HS-5 (cell line): ENCODE measurements at regions not wholly inside any gene's neighbourhood (a gene's known extent, or its start where the extent isn't known, plus 50 kb on each side); places are given as distances from the start of the nearest gene placed in this dataset.

ENCODE experiments used
- DNase-seq: peaks from one replicate; pipeline ENCODE4 v3.0.0-alpha.2; 2012; ENCODE audit warnings: low read depth

DNA sequence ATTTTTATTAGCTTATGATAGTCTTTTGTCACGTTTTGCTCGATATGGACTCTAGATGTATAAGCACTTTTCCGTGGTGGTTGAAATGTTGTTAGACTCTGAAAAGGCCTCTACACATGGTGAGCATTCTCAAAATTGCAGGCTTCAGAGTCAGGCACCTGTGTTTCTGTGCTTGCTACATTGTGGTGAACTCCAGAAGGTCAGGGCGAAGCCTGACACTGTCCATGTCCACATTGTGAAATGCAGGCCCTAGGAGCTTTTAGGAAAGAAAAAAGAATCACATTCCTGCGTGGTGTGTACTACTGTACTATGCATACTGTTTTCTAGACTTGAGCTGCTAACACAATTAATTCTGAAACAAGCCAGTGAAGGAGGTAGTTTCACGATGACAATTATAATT lies 86.3 kb downstream of the HS3ST1 start:
- no peak for DNase-seq

DNA sequence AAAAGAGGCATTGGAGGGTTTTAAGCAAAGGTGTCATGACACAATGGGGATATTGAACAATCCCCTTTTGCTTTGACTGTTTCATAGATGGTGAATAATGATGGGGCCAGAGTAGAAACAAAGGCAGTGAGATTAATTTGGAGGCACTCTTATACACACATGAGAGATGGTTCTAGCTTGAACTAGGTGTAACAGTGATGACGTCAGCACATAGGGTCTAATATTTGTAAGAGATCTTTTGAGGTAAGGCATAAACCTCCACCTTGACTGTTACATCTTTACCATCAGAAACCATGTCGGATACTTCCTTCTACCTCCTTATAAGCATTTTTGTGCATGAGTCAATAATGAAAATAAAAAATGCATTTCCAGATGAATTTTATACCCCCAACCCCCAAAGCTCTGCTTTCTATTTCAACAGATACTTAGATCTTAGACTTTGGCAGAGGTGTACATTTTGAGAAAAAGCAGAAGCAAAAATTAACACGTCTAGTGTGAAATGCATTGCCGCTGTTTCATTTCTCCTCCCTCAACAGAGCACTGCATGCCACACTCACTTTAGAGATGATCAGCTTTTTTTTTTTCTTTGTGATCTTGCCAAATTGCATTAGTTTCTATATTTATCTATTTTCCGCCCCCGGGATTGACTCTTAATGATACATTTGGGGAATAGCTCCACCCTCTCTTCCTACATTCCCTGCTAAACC lies 87.2 kb downstream of the HS3ST1 start:
- DNase-seq = no peak

DNA sequence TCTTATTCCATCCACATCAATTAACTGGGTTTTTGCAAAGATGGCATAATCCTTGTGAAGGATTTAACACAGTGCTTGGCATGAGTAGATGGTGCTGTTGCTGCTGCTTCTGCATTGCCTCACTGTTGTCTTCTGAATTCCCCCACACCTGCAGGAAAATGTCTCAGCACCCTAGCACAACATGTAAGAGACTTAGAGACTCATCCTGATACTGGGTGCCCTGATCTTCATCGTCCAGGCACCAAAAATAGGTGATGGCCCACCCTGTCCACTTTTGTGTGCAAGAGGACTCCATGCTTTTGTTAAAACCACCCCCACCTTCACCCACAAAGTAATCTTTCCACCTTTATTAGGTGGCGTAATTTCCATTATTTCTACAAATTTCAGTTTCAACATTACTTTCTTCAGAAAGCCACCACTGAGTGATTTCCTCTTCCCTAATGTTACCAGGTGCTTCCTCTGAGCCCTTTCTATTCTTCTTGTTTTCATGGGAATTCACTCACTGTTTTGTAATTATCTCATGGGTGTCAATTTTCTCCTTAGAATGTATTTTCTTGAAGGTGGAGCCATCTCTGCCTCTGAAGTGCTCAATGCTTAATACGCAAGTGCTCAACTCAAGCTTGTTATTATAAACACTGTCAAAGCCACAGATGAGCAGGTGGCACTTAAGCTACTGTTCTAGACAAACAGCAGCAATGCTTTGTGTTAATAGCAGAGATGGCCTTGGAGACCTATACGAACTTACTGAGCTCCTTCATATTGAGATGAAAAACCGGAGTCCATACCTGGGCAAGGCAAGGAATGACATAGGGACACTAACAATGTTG lies 89.5 kb downstream of the HS3ST1 start:
- DNase-seq = no peak

- no peak for DNase-seq
These were observed 91.4 kb downstream of the HS3ST1 start for GRCh38 chr4:11337287-11337686.

GRCh38 chr4:11336435-11336834 lies 92.3 kb downstream of the HS3ST1 start:
- DNase-seq = no peak

DNA sequence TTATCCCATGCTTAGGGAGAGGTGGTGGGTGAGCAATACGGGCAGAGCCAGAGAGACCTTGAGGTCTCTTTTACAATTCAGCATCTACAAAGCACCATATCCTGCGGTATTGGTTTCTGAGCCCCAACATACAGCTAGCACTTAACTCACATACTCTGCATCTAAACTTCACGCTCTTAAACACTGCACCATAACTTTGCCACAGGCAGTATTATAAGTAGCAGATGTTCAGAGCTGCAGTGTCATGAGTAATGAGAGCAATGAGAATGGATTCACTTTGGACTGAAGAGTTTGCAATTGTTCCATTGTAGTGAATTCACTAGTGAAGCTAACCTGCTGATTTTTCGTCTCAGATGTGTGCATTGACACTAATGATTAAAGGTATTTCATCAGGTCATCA lies 93.8 kb downstream of the HS3ST1 start:
- DNase-seq = no peak

GRCh38 chr4:11328401-11328800 lies 100.3 kb downstream of the HS3ST1 start:
- DNase-seq = no peak

DNA sequence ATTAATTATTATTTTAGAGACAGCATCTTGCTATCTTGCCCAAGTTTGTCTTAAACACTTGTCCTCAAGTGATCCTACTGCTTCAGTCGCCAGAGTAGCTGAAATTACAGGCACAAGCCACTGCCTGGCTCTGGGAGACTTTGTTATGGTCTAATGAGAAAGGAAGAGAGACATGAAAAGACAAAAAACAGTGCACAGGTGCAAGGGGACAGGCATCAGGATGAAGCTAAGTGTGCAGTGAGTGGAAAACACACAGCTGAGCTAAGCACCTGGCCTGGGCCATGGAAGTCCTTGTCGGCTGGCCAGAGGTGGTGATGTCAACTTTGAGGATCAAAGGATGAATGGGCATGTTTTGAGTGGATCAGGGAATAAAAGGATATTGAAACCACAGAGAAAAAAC lies 102.7 kb downstream of the HS3ST1 start:
- no peak for DNase-seq

- no peak for DNase-seq
These were observed 104.9 kb downstream of the HS3ST1 start for GRCh38 chr4:11323771-11324170.

DNA sequence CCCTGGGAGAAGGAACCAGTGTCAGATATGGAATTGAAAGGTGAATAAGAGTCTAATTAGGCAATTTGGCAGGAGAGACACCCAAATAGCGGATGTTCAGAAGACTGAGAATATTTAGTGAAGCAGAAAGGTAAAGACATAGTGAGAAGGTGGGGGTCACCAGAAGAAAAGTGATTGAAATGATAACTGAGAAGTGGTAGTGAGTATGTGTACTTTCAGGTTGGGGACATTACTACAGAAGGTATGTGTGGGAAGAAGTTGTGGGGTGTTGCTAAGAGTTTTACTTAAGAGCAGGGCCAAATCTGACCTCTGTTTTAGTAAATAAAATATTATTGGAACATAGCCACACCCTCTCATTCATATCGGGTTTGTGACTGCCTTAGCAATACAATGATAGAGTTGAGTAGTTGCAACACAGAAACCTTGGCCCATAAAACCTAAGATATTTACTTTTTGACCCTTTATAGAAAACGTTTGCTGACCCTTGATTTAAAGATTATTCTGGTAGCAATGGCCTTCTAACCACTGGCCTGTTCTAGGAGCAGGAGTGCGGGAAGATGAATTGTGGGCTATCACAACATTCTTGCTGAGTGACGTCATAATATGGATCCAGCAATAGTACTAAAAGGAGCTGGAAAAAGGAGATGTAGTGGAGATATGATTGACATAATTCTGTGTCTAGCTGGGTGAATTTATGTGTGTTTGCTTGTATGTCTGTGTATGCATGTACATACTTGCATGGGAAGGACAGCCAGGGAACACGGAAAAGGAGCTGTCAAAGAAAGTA lies 115.3 kb downstream of the HS3ST1 start:
- no peak for DNase-seq

- DNase-seq = no peak
These were observed 116.3 kb downstream of the HS3ST1 start for GRCh38 chr4:11312389-11312788.

- no peak for DNase-seq
These were observed 127.5 kb downstream of the HS3ST1 start for GRCh38 chr4:11301075-11301660.

DNA sequence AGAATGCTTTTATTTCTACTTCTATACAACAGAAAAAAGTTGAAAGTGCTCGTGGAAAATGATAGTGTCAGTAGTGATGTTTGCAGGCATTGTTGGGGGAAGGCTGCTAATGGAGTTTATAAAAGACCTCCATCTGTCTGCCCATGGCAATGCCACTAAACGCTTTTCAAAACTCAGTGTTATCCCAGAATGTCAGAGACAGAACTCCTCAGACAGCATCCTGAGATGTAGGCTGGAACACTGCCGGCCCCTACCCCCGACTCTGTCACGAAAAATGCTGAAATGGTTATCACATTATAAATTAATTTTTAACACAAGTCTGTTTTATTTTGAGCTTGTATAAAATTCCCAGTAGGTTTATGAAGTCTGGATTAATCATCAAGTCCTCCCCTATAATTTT lies 128.9 kb downstream of the HS3ST1 start:
- DNase-seq = no peak

- DNase-seq = no peak
These were observed 129.7 kb downstream of the HS3ST1 start for GRCh38 chr4:11299016-11299415.

DNA sequence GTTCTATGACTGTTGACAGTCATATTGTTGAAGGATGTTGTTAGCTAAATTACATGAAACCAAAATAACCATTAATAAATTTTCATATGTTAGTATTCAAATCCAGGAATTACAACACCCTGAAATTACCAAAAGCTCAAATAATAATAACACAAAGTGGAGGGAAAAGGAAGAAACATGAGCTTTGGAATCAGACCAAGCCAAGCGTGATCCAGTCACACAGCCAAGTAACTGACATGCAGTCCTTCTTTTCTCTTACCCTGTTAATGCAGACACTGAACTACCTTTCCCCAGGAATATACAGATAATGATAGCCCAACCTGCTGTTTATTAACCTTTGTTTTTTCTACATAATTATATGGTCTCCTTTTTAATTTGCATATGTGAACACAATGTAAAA lies 130.2 kb downstream of the HS3ST1 start:
- no peak for DNase-seq

DNA sequence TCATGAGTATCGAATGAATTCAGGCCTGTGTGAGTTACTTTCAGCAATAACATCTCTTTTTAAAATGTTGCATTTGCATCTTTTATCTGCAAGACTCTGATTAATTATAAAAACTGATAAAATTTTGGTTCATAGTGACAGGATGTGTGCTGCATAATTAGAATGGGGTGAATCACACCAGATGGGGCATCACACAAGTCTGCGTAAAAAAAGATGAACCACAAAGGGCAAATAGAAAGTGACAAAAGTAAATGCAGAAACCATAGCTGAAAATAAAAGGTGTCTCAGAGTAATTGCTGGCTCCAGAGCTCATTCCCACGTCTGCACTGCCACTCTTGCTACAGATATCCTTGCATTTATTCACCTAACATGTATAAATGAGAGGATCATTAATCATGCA lies 131.1 kb downstream of the HS3ST1 start:
- no peak for DNase-seq

GRCh38 chr4:11297201-11297600 lies 131.5 kb downstream of the HS3ST1 start:
- DNase-seq = no peak

GRCh38 chr4:11293866-11294265 lies 134.8 kb downstream of the HS3ST1 start:
- no peak for DNase-seq

DNA sequence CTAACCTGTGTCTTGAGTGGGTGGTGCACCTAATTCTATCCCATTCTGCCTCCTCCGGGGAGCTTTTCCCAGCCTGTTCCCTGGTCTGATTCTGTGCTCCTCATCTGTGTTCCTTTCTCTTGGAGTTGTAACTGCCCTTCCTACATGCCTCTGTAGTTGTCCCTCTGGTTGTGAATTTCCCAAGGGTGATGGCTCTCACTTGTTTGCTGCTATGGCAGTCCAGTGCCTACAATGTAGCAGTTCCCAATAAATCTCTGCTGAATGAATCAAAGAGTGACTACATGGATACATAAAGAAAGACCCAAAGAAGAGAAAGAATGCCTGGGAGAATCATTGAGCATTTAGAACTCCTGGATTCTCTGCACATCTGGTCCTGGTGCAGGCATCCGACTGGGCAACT lies 141.6 kb downstream of the HS3ST1 start:
- DNase-seq = no peak

DNA sequence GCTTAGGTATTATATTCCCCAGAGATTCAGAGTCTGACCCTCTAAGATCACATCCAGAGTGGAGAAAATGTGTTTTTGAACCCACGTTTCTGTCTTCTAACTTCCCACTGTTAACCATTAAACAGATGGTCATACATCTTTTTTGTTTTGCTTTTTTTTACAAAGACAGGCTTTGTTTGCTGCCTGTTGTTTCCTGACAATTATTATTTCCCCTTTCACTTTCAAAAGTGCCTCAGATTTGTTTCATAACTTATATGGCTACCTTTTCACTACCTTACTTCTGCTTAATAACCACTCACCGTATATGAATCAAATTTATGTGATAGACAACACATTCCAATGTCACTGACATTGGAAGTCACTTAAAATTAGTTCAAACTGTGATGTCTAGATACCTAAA lies 142.2 kb downstream of the HS3ST1 start:
- no peak for DNase-seq

- DNase-seq = no peak
These were observed 147.0 kb downstream of the HS3ST1 start for GRCh38 chr4:11281720-11282119.

DNA sequence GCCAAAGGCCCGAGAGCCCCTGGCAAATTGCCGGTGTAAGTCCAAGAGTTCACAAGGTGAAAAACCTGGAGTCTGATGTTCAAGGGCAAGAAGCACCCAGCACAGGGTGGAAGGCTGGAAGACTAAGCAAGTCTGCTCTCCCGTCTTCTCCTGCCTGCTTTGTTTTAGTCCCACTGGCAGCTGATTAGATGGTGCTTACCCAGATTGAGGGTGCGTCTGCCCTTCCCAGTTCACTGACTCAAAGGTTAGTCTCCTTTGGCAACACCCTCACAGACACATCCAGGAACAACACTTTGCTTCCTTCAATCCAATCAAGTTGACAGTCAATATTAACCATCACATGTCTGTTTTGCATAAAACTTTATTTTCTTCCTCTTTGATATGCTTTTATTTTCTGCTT lies 157.4 kb downstream of the HS3ST1 start:
- DNase-seq = no peak

DNA sequence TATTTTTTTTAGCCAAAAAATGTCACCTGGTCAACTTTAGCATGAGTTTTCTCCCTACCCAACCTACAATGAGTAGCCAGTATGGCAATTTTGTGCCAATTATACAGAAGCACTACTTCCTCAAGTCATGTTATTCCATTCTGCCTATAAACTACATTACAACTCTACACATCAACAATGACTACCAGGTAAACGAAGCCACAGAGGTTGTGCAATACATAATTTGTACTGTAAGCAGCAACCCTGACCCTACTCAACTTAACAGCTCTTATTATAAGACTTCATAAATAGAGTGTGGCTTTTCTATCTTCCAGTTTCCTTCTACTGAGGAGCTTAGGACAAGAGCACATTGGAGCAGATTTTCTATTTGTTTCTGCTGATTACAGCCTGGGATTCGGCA lies 160.5 kb downstream of the HS3ST1 start:
- no peak for DNase-seq
